ENCODE measurements at regions not wholly inside any gene's neighbourhood (a gene's known extent, or its start where the extent isn't known, plus 50 kb on each side); places are given as distances from the start of the nearest gene placed in this dataset.

DNA sequence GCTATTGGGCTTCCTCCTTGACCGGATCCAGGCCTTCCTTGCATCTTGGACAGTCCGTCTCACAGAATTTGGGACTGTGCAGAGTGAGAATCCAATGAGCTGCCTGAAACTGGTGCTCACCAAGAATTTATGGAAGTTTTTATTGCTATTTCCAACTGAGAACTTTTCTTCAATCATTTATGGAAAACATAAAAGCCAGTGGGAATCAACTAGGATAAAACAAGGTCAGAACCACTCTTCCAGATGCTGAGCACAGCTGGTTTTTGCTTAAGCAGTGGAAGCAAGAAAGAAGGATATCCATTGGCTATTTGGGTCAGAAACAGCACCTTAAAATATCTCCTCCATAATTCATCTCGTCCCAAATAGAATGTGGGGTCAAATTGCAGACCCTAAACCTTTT is 74.2 kb downstream of the CD83 start:
- no TSS peak for BruUV-seq (replicated peaks)
- POLR2A ChIA-PET, result no interaction called here
- 19% methylated on average over 3 of the region's 3 CpGs for WGBS (ENCODE audit: low lambda C conversion rate)
- Histone ChIP-seq H3K36me3 (replicated peaks in 1 of 2; ENCODE audit: control insufficient read depth in 1 of 2, insufficient read depth in 2 of 2, low read length in 2 of 2) (no peaks in the 10 kb centered on the region), H3K9ac (ENCODE audit: insufficient read depth, low read depth, low read length) (no peak overlapping the region), H3K79me2 (ENCODE audit: insufficient read depth, low read length) (no peaks in the 10 kb centered on the region), H2AFZ (ENCODE audit: low read length) (no peak overlapping the region), H3K4me1 (ENCODE audit: insufficient read depth, low read length) (no peaks in the 10 kb centered on the region), H3K4me3 (replicated peaks in 1 of 3; ENCODE audit: insufficient read depth in 1 of 3, low read depth in 2 of 3, low read length in 3 of 3) (no peak overlapping the region), H3K27me3 (ENCODE audit: control insufficient read depth in 1 of 2, insufficient read depth in 2 of 2, low read length in 2 of 2) (peaks cover 0 to 19% of the 10 kb centered on the region in 2 experiments; a peak in 1 of 5 replicates), H4K20me1 (ENCODE audit: insufficient read depth, low read length) (no peaks in the 10 kb centered on the region), H3K27ac (ENCODE audit: extremely low read length, insufficient read depth, low read length) (no peak overlapping the region), H3K4me2 (ENCODE audit: low read depth, low read length) (no peak overlapping the region), H3K9me3 (ENCODE audit: low read length) (no peaks in the 10 kb centered on the region)
- DNase-seq (ENCODE audit: low spot score), result no peak
- intact Hi-C loops (cut with micrococcal nuclease; ENCODE audit: unreplicated experiment), result no loop called here
- no peak for TF ChIP-seq ZNF75D (CRISPR knock-in tag; IDR thresholded peaks at IDR 0.05; ENCODE audit: borderline replicate concordance)
- TF ChIP-seq ZNF331 (CRISPR knock-in tag; IDR thresholded peaks at IDR 0.05), result no peak
- no peak for TF ChIP-seq TRIM24 (CRISPR knock-in tag; IDR thresholded peaks at IDR 0.05)
- TF ChIP-seq ZNF44 (CRISPR knock-in tag; IDR thresholded peaks at IDR 0.05), result no peak
- no peak for TF ChIP-seq TEAD3 (CRISPR knock-in tag; optimal IDR thresholded peaks at IDR 0.05; ENCODE audit: borderline replicate concordance)
- TF ChIP-seq, protein P1, sequence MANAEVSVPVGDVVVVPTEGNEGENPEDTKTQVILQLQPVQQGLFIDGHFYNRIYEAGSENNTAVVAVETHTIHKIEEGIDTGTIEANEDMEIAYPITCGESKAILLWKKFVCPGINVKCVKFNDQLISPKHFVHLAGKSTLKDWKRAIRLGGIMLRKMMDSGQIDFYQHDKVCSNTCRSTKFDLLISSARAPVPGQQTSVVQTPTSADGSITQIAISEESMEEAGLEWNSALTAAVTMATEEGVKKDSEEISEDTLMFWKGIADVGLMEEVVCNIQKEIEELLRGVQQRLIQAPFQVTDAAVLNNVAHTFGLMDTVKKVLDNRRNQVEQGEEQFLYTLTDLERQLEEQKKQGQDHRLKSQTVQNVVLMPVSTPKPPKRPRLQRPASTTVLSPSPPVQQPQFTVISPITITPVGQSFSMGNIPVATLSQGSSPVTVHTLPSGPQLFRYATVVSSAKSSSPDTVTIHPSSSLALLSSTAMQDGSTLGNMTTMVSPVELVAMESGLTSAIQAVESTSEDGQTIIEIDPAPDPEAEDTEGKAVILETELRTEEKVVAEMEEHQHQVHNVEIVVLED (CRISPR knock-in tag; IDR thresholded peaks at IDR 0.05; ENCODE audit: borderline replicate concordance), result no peak
- TF ChIP-seq, protein P2, sequence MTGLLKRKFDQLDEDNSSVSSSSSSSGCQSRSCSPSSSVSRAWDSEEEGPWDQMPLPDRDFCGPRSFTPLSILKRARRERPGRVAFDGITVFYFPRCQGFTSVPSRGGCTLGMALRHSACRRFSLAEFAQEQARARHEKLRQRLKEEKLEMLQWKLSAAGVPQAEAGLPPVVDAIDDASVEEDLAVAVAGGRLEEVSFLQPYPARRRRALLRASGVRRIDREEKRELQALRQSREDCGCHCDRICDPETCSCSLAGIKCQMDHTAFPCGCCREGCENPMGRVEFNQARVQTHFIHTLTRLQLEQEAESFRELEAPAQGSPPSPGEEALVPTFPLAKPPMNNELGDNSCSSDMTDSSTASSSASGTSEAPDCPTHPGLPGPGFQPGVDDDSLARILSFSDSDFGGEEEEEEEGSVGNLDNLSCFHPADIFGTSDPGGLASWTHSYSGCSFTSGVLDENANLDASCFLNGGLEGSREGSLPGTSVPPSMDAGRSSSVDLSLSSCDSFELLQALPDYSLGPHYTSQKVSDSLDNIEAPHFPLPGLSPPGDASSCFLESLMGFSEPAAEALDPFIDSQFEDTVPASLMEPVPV (CRISPR knock-in tag; IDR thresholded peaks at IDR 0.05), result no peak
- TF ChIP-seq ZNF564 (CRISPR knock-in tag; IDR thresholded peaks at IDR 0.05), result no peak
- no peak for TF ChIP-seq ZNF678 (CRISPR knock-in tag; IDR thresholded peaks at IDR 0.05)
- TF ChIP-seq, protein P3, sequence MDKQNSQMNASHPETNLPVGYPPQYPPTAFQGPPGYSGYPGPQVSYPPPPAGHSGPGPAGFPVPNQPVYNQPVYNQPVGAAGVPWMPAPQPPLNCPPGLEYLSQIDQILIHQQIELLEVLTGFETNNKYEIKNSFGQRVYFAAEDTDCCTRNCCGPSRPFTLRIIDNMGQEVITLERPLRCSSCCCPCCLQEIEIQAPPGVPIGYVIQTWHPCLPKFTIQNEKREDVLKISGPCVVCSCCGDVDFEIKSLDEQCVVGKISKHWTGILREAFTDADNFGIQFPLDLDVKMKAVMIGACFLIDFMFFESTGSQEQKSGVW (CRISPR knock-in tag; IDR thresholded peaks at IDR 0.05; ENCODE audit: borderline replicate concordance), result no peak
- TF ChIP-seq MAF1 (CRISPR knock-in tag; IDR thresholded peaks at IDR 0.05; ENCODE audit: borderline replicate concordance), result no peak
- TF ChIP-seq RXRA (CRISPR knock-in tag; IDR thresholded peaks at IDR 0.05), result no peak
- TF ChIP-seq, protein P4, sequence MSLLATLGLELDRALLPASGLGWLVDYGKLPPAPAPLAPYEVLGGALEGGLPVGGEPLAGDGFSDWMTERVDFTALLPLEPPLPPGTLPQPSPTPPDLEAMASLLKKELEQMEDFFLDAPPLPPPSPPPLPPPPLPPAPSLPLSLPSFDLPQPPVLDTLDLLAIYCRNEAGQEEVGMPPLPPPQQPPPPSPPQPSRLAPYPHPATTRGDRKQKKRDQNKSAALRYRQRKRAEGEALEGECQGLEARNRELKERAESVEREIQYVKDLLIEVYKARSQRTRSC (CRISPR knock-in tag; IDR thresholded peaks at IDR 0.05; ENCODE audit: low read depth), result no peak
- TF ChIP-seq HCFC1 (IDR thresholded peaks at IDR 0.05; ENCODE audit: low read depth, low read length), result no peak
- CTCF ChIA-PET (ENCODE audit: low intra/inter-chr PET ratio, low total read pairs), result no interaction called here
- no peak for ATAC-seq
- in situ Hi-C loops (cut with HindIII; ENCODE audit: extremely low pct_ligation_motif_present, low pct_unique_long_range_greater_than_20kb), result no loop called here
- no peak for FAIRE-seq

Measured in HepG2 (cell line).